ENCODE measurements at regions not wholly inside any gene's neighbourhood (a gene's known extent, or its start where the extent isn't known, plus 50 kb on each side); places are given as distances from the start of the nearest gene placed in this dataset.
"Not testable (repeated sequence)": the region's sequence is repeated elsewhere in the genome, so short reads cannot be mapped to it uniquely, and the experiment has no call there.

- DNase-seq: no peak
These were observed 197.0 kb downstream of the TAF11L14 start for GRCh38 chr5:17831279-17831678.

GRCh38 chr5:17832949-17833745 is 198.9 kb downstream of the TAF11L14 start:
- no peak for DNase-seq

DNA sequence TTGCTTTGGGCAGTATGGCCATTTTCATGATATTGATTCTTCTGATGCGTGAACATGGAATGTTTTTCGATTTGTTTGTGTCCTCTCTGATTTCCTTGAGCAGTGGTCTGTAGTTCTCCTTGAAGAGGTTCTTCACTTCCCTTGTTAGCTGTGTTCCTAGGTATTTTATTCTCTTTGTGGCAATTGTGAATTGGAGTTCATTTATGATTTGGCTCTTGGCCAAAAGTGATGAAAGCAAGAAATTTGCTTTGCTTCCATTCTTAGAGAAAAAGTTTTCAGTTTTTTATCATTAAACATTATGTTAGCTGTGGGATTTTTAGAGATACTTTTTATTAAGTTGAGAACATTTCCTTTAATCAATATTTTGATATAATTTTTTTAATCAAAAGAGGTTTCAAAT is 203.5 kb downstream of the TAF11L14 start:
- DNase-seq: no peak

DNA sequence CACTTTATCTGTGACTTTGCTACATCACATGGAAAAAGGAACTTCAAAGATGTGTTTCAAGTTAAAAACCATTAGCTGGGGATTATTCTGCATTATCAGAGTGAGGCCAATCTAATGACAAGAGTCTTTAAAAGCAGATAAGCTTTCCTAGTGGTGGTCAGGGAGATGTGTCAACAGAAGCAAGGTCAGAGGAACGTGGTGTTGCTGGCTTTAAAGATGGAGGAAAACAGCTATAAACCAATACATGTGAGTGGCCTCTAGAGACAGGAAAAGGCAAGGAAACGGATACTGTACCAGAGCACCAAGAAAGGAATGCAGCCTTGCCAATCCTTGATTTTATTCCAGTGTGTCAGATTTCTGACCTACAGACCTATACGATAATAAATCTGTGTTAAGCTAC is 204.2 kb downstream of the TAF11L14 start:
- no peak for DNase-seq

DNA sequence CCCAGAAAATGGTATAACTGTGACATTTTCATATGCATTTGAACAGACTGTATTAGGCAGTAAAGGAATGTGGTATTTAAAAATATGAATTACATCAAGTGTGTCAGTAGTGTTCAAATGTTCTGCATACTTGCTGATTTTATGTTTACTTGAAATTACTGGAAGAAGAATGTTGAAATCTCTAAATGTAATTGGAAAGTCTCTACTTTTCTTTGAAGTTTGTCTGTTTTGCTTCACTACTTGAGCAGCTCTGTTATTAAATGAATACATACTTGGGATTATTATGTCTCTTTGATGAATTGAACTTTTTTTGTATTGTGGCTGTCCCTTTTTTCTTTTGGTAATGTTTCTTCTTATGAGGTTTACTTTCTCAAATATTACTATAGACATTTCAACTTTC is 205.6 kb downstream of the TAF11L14 start:
- no peak for DNase-seq

DNA sequence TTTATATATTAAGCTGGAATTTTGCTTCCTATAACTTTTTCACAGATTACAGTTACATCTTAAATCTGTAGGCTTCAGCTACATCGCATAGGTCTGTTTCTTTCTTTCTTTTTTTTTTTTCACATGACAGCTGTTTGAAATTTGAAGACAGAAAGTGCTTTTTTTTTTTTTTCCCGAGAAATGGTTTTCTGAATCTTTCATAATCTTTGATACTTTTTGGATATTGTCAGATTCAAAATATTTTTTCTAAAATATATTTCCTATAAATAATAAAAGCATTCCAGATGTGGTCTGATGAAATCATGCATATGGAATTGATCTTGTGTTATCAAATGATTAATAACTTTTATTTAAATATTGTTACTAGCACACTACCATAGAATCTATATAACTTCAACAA is 212.2 kb downstream of the TAF11L14 start:
- DNase-seq: no peak

GRCh38 chr5:17847286-17847685 is 213.0 kb downstream of the TAF11L14 start:
- no peak for DNase-seq

DNA sequence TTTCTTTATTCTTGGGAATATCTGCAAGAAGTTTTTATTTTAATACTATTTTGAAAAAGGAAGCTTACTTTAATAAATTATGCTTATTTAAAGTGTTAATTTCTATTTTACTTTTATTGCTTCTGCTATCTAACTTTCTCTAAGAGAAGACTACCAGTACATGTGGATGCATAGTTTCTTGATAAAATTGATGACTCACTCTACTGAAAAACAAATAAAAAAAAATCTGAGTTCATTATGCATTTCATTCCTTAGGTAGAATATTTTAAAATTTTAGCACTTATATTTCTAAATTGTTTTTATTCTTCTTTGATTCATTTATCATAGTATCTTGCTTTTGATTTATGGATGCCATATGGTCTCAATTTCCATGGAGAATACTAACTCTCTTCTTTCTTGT is 217.9 kb downstream of the TAF11L14 start:
- DNase-seq: no peak

GRCh38 chr5:17852740-17853139 is 218.5 kb downstream of the TAF11L14 start:
- no peak for DNase-seq

DNA sequence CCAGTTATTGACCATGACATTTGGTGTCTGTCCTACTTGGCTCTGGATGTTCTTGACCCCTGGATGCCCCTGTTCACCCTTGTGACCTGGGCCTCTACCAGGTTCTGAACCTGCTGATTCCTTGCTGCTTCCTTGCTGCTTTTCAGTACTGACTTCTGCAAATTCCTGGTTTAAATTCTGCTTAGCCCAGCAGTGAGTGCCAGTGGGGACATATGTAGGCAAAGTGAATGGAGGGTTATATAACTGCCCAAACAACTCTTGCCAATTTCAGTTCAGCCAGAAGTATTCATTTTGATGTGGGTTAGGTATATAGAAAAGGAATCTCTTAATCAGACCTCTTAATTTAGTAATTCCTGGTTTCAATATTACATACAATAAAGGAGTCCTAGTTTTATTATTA is 220.6 kb downstream of the TAF11L14 start:
- no peak for DNase-seq

DNA sequence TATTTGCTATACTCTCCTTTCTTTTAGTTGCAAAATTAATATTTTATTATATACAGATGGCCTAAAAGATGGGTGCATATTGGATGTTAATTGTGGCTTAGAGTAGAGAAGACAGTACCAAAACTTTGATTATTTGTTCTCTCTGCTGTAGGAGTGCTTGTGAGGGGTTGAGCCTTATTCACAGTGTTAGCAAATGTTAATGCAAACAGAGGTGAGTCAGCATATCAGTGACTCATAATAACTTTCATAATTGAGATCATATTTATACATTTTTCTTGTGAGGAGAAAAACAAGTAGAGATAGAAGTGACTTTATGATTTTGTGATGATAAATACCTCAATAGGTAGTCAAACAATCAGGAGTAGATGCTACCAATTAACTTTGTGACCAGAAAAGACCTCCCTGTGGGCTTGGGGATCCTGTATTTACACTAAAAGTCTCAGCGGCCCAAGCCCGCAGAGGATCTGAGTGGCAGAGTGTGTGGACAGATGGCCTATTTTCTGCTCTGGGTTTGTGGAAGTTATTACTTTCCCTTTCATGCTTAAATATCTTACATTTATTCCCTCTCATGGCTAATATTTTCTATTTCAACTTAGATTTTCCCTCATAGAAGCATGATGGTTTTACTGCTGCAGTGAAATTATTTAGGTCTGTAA is 226.5 kb downstream of the TAF11L14 start:
- no peak for DNase-seq

DNA sequence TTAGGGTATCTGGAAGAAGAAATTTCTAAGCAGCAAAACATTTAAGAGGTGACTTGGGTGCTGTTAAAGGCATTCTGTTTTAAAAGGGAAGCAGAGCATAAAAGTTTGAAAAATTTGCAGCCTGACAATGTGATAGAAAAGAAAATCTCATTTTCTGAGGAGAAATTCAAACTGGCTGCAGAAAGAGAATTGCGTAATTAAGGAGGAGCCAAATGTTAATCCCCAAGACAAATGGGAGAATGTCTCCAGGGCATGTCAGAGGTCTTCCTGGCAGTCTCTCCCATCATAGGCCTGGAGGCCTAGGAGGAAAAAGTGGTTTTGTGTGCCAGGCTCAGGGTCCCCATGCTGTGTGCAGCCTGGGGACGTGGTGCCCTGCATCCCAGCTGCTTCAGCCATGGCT is 230.6 kb downstream of the TAF11L14 start:
- not testable (repeated sequence) for DNase-seq

DNA sequence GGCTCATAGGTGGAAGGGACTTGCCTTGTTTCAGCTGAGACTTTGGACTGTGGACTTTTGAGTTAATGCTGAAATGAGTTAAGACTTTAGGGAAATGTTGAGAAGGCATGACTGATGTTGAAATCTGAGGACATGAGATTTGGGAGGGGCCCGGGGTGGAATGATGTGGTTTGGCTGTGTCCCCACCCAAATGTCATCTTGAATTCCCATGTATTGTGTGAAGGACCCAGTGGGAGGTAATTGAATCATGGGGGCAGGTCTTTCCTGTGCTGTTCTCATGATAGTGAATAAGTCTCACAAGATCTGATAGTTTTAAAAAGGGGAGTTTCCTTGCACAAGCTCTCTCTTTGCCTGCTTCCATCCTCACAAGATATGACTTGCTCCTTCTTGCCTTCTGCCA is 231.7 kb downstream of the TAF11L14 start:
- not testable (repeated sequence) for DNase-seq

- no peak for DNase-seq
These were observed 237.9 kb downstream of the TAF11L14 start for GRCh38 chr5:17872204-17872603.

GRCh38 chr5:17878541-17878940 is 244.3 kb downstream of the TAF11L14 start:
- no peak for DNase-seq

GRCh38 chr5:17879276-17879675 is 245.0 kb downstream of the TAF11L14 start:
- DNase-seq: no peak

DNA sequence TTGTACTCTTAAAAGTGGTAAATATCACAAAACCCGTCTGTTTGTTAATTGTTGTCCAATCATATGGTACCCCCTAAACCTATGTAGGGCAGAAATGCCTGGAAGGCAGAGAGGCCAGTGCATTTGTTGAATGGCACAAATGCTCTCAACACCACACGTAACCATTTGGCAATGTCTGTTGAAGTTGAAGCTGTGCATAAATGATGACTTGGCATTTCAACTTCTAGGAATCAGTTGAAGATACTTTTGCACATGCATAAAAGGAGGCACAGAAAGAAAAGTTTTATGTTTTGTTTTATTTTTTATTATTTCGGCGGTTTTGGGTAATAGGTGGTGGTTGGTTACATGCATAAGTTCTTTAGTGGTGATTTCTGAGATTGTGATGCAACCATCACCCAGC is 246.6 kb downstream of the TAF11L14 start:
- DNase-seq: no peak

DNA sequence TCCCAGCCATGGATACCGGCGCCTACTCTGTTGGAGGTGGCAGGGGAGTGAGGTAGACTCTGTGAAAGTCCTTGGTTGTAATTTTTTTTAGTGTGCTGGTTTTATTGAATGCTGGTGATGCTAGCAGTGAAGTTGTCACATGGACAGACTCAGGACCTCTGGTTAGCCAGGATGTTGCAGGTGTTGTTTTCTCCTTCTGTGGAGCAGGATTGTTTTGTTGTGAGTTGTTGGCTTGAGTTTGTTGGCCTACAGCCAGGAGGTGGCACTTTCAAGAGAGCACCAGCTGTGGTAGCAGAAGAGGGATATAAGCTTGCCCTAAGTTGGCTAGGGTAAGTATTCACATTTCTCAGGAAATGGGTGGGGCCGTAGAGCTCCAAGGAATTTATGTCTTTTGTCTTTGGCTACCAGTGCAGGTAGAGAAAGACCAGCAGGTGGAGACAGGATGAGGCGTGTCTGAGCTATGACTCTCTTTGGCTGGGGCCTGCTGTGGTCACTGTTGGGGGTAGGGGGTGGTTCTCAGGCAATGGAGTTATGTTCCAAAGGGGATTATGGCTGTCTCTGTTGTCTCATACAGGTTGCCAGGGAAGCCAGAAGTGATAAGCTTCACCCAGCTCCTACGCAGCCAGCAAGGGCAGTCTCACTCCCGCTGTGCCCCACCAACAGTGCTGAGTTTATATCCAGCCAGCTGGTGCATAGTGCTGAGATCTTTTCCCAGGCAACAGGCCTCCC is 248.7 kb downstream of the TAF11L14 start:
- DNase-seq: no peak

DNA sequence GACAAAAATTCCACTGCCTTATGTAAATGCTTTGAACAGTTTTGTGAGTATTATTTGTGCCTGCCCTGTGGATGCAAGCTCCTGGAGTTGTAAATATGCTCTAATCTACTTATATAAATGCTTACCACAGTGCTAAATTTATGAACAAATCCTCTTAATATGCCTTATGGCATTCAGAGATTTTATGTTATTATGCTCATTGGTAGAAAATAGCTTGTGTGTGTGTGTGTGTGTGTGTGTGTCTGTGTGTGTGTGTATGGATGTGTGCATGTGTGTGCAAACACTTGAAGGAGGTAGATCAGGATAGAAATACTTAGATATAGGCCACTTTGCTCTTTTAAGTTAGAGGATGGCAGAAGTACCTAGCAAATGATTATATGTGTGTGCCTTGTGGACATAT is 253.9 kb downstream of the TAF11L14 start:
- no peak for DNase-seq

DNA sequence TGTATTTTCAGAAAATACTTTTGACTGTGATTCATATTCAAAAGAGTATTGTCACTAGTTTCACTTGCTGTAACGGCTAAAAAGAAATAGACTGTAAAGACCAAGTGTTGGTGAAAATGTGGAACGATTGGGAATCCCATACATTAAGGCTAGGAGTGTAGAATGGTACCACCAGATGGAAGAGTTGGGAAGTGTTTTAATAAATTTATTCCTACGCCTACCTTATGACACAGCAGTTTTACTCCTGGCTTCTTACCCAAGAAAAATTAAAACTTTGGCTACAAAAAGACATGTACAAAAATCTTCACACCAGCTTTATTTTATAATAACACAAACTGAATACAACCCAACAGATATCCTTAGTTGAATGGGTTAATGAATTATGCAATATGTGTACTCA is 256.2 kb downstream of the TAF11L14 start:
- no peak for DNase-seq

DNA sequence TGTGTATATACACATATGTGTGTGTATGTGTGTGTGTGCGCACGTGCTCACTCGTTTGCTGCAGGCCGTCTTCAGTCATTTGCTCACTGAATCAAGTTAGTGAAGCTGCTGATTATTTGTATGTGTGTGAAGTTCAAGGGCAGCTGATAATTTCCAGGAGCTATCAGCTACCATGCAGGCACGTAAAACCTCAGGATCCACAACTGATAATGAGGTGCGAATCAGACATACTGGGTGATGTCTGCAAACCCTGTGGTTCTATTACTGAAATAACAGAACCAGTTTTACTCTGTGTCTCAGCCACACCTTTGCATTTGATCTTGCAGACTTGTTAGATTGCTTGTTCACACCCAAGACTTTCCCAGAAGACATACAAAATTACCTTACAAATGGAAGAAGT is 257.6 kb downstream of the TAF11L14 start:
- no peak for DNase-seq

DNA sequence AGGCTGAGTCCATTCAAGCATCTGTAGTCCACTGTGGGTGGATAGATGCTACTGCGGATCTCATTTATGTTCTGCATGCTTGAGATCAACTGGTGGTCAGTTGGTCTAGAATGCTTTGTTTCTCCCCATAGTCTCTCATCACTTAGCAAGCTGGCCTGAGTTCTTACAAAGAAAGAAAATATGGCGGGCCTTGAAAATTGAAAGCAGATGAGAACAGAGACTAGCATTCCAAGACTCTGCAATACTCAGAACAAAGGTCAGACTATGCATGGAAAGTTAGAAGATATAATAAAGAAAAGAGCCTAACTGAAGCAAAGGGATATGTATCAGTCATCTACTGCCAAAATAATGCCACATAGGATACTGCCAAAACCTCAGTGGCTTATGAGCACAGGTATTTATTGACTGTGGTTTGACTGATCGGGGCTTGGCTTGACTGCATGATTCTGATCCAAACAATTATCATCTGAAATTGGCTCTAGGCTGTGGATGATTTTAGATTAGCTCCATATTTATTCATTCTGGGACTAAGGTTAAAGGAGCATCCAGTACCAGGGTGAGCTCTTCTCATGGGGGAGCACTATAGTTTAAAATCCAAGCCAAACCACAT is 258.9 kb downstream of the TAF11L14 start:
- DNase-seq: no peak

- DNase-seq: no peak
These were observed 261.2 kb downstream of the TAF11L14 start for GRCh38 chr5:17895288-17896033.

Data from stimulated activated CD4-positive, alpha-beta T cell treated with anti-CD3 and anti-CD28 coated beads, Interleukin-4, amount 100 ng/mL, for 24 hours (primary cell).